Fibroblast of pulmonary artery (primary cell): ENCODE measurements at regions not wholly inside any gene's neighbourhood (a gene's known extent, or its start where the extent isn't known, plus 50 kb on each side); places are given as distances from the start of the nearest gene placed in this dataset.

Experiments used
- DNase-seq: peaks from one replicate; pipeline ENCODE4 v3.0.0-alpha.2; 2010; ENCODE audit warnings: low read depth
- H3K4me3 ChIP-seq: replicated peaks from 2 replicates; pipeline ENCODE4 v1.5.1; 2011; ENCODE audit warnings: low read depth, mild to moderate bottlenecking, control low read depth, low read length, moderate library complexity
- CTCF ChIP-seq: IDR thresholded peaks from 2 replicates; pipeline ENCODE4 v1.5.1; 2011; ENCODE audit warnings: mild to moderate bottlenecking, control low read depth, low read length, inconsistent platforms; ENCODE audit errors: missing control alignments

- no peak overlapping the region for H3K4me3 ChIP-seq
- no peak for TF ChIP-seq CTCF
- no peak for DNase-seq
Measured at GRCh38 chr5:171562822-171563221, 143.4 kb downstream of the FGF18 start.

DNA sequence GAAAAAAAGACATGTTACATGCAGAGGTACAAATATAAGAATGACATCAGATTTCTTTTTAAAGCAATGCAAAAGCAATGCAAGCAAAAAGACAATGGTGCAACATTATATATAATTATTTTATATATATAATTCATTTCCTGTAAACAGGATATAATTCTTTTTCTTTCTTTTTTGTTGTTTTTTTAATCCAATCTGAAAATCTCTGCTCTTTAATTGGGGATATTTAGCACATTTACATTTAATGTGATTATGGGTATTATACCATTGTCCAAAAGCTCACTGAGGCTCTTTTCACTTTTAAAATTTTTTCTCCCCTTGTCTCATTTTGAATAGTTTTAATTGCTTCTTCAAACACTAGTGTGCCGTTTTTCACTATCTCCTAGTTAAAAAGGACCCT is 148.9 kb downstream of the FGF18 start:
- DNase-seq = no peak
- no peak for TF ChIP-seq CTCF
- H3K4me3 ChIP-seq = no peak overlapping the region

GRCh38 chr5:171569065-171569712 is 149.7 kb downstream of the FGF18 start:
- H3K4me3 ChIP-seq = no peak overlapping the region
- DNase-seq = no peak
- no peak for TF ChIP-seq CTCF

GRCh38 chr5:171570244-171570825 is 150.9 kb downstream of the FGF18 start:
- no peak for TF ChIP-seq CTCF
- DNase-seq = no peak
- H3K4me3 ChIP-seq = no peak overlapping the region

GRCh38 chr5:171571663-171572062 is 152.2 kb downstream of the FGF18 start:
- H3K4me3 ChIP-seq = no peak overlapping the region
- no peak for TF ChIP-seq CTCF
- peak; percentile 36 for DNase-seq

DNA sequence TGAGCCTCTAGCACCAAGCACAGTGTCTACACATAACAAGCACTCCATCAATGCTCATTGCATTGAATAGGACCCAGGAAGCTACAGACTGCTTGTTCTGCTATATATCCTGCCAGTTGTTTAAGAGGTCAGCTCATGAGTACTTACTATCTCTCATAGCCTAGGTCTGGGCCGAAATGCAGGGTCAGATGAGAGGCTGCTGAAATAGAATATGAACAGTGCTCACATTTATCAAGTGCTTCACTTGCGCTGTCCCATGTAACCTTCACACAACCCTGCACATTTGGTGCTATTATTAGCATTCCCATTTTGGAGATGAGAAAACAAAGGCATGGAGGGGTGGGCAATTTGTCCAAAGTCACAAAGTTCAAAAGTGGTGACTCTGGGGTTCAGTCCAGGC is 153.6 kb downstream of the FGF18 start:
- no peak for TF ChIP-seq CTCF
- no peak overlapping the region for H3K4me3 ChIP-seq
- DNase-seq = no peak
